ENCODE measurements at regions not wholly inside any gene's neighbourhood (a gene's known extent, or its start where the extent isn't known, plus 50 kb on each side); places are given as distances from the start of the nearest gene placed in this dataset.

GRCh38 chr4:19119904-19120560 lies 1098.5 kb upstream of the LCORL start:
- H3K27me3 ChIP-seq: no peaks in the 10 kb centered on the region
- H3K36me3 ChIP-seq (replicated peaks in 1 of 2; ENCODE audit: insufficient read depth in 1 of 2, low read depth in 2 of 2): no peaks in the 10 kb centered on the region
- no peak overlapping the region for H3K27ac ChIP-seq
- WGBS, 2 donors: 36 to 39% methylated on average over 3 of the region's 3 CpGs
- TF ChIP-seq POLR2A (IDR thresholded peaks at IDR 0.05): no peak
- TF ChIP-seq CTCF (IDR thresholded peaks at IDR 0.05): no peak
- intact Hi-C loops (cut with DNase I): no loop called here
- DNase-seq (no peak), ATAC-seq (no peak)
- H3K4me3 ChIP-seq: no peak overlapping the region
- H3K9me3 ChIP-seq: no peaks in the 10 kb centered on the region
- no peaks in the 10 kb centered on the region for H3K4me1 ChIP-seq

GRCh38 chr4:19117022-19117421 lies 1095.5 kb upstream of the LCORL start:
- Histone ChIP-seq H3K9me3 (no peaks in the 10 kb centered on the region), H3K4me1 (no peaks in the 10 kb centered on the region), H3K27me3 (no peaks in the 10 kb centered on the region), H3K36me3 (replicated peaks in 1 of 2; ENCODE audit: insufficient read depth in 1 of 2, low read depth in 2 of 2) (no peaks in the 10 kb centered on the region), H3K4me3 (no peak overlapping the region), H3K27ac (no peak overlapping the region)
- DNase-seq: no peak
- intact Hi-C loops (cut with DNase I): no loop called here
- WGBS, 2 donors: 55 to 63% methylated on average over 2 of the region's 2 CpGs
- TF ChIP-seq CTCF (IDR thresholded peaks at IDR 0.05) (no peak), POLR2A (IDR thresholded peaks at IDR 0.05) (no peak)
- no peak for ATAC-seq

GRCh38 chr4:19104176-19104575 lies 1082.6 kb upstream of the LCORL start:
- TF ChIP-seq POLR2A (IDR thresholded peaks at IDR 0.05) (no peak), CTCF (IDR thresholded peaks at IDR 0.05) (no peak)
- H3K9me3 ChIP-seq: no peaks in the 10 kb centered on the region
- WGBS, 2 donors: 58 to 70% methylated on average over 4 of the region's 4 CpGs
- H3K4me1 ChIP-seq: no peaks in the 10 kb centered on the region
- ATAC-seq: no peak
- no peak for DNase-seq
- no peak overlapping the region for H3K4me3 ChIP-seq
- H3K36me3 ChIP-seq (replicated peaks in 1 of 2; ENCODE audit: insufficient read depth in 1 of 2, low read depth in 2 of 2): no peaks in the 10 kb centered on the region
- no peaks in the 10 kb centered on the region for H3K27me3 ChIP-seq
- H3K27ac ChIP-seq: no peak overlapping the region
- intact Hi-C loops (cut with DNase I): no loop called here

- Histone ChIP-seq H3K27me3 (no peaks in the 10 kb centered on the region), H3K4me1 (no peaks in the 10 kb centered on the region), H3K36me3 (replicated peaks in 1 of 2; ENCODE audit: insufficient read depth in 1 of 2, low read depth in 2 of 2) (no peaks in the 10 kb centered on the region), H3K27ac (no peak overlapping the region), H3K9me3 (no peaks in the 10 kb centered on the region), H3K4me3 (no peak overlapping the region)
- ATAC-seq (no peak), DNase-seq (no peak)
- intact Hi-C loops (cut with DNase I): no loop called here
- WGBS, 2 donors: 45 to 58% methylated on average over 5 of the region's 5 CpGs
- TF ChIP-seq CTCF (IDR thresholded peaks at IDR 0.05): no peak
- no peak for TF ChIP-seq POLR2A (IDR thresholded peaks at IDR 0.05)
Measured at GRCh38 chr4:19095491-19096046, 1074.0 kb upstream of the LCORL start.

- TF ChIP-seq POLR2A (IDR thresholded peaks at IDR 0.05) (no peak), CTCF (IDR thresholded peaks at IDR 0.05) (no peak)
- no peak for ATAC-seq
- Histone ChIP-seq H3K27me3 (no peaks in the 10 kb centered on the region), H3K9me3 (no peaks in the 10 kb centered on the region), H3K36me3 (replicated peaks in 1 of 2; ENCODE audit: insufficient read depth in 1 of 2, low read depth in 2 of 2) (no peaks in the 10 kb centered on the region), H3K4me1 (no peaks in the 10 kb centered on the region), H3K27ac (no peak overlapping the region), H3K4me3 (no peak overlapping the region)
- no peak for DNase-seq
- 16% methylated on average over 2 of the region's 2 CpGs for WGBS, 2 donors
- intact Hi-C loops (cut with DNase I): no loop called here
Measured at GRCh38 chr4:19093951-19094350, 1072.4 kb upstream of the LCORL start.
